H1 (cell line): ENCODE measurements at regions not wholly inside any gene's neighbourhood (a gene's known extent, or its start where the extent isn't known, plus 50 kb on each side); places are given as distances from the start of the nearest gene placed in this dataset.

ENCODE experiments used
- CTCF ChIP-seq, 3 experiments: IDR thresholded peaks; 1 replicate in 2 of 3; 2 replicates in 1 of 3; pipeline versions ENCODE4 v1.5.1 to v1.6.1; 2011; ENCODE audit warnings: low read length in 3 of 3, mild to moderate bottlenecking in 3 of 3, inconsistent platforms in 2 of 3, low read depth in 1 of 3, moderate library complexity in 1 of 3; ENCODE audit not compliant: insufficient read depth in 1 of 3; ENCODE audit errors: control extremely low read depth in 1 of 3
- EZH2 ChIP-seq: fragments of 200-600 bp; sonication (generic); IDR thresholded peaks from 2 replicates; pipeline ENCODE4 v1.7.1; 2012; ENCODE audit warnings: low read depth, mild to moderate bottlenecking, moderate library complexity, low read length, inconsistent platforms; ENCODE audit not compliant: severe bottlenecking
- KDM1A ChIP-seq: fragments of 200-600, 300-600 bp; sonication (generic); IDR thresholded peaks from 2 replicates; pipeline ENCODE4 v1.7.1; 2016; ENCODE audit warnings: mild to moderate bottlenecking, low read length, borderline replicate concordance
- PHF8 ChIP-seq: fragments of 200-600 bp; sonication (generic); conservative IDR thresholded peaks from 2 replicates; pipeline ENCODE4 v1.7.1; 2012; ENCODE audit warnings: low read depth, mild to moderate bottlenecking, inconsistent platforms, low read length, moderate library complexity
- POLR2A ChIP-seq, 2 experiments: IDR thresholded peaks; 1 replicate in 1 of 2; 2 replicates in 1 of 2; pipeline ENCODE4 v1.6.1; 2011; ENCODE audit warnings: low read depth in 2 of 2, low read length in 2 of 2, mild to moderate bottlenecking in 2 of 2; ENCODE audit errors: control extremely low read depth in 1 of 2
- RFX5 ChIP-seq: IDR thresholded peaks from 2 replicates; pipeline ENCODE4 v1.6.1; 2011; ENCODE audit warnings: low read depth, low read length, improper control_type of control experiment, borderline replicate concordance
- USF2 ChIP-seq: IDR thresholded peaks from 2 replicates; pipeline ENCODE4 v1.6.1; 2011; ENCODE audit warnings: low read length, improper control_type of control experiment

GRCh38 chr2:138223319-138223718 lies 259.0 kb downstream of the HNMT start:
- TF ChIP-seq CTCF (IDR thresholded peaks at IDR 0.05; ENCODE audit: control extremely low read depth in 1 of 3, insufficient read depth in 1 of 3, low read depth in 1 of 3, low read length in 3 of 3) (no peak), PHF8 (no peak), RFX5 (no peak), EZH2 (no peak), KDM1A (no peak), POLR2A (IDR thresholded peaks at IDR 0.05; ENCODE audit: control extremely low read depth in 1 of 2, low read depth in 2 of 2, low read length in 2 of 2) (no peak), USF2 (no peak)
